ENCODE measurements at regions not wholly inside any gene's neighbourhood (a gene's known extent, or its start where the extent isn't known, plus 50 kb on each side); places are given as distances from the start of the nearest gene placed in this dataset.

- Mint-ChIP-seq H3K4me1 (ENCODE audit: unreplicated experiment) (no peaks in the 10 kb centered on the region), H3K27ac (no peak overlapping the region), H3K4me3 (no peak overlapping the region), H3K36me3 (no peaks in the 10 kb centered on the region), H3K27me3 (no peaks in the 10 kb centered on the region), H3K9me3 (no peaks in the 10 kb centered on the region)
- DNase-seq (ENCODE audit: extremely low spot score, unreplicated experiment), result no peak
- TF ChIP-seq CTCF (conservative IDR thresholded peaks at IDR 0.05), result no peak
Measured at GRCh38 chr11:41861838-41862237, 402.4 kb upstream of the LRRC4C start.

GRCh38 chr11:41866525-41866924 is 407.1 kb upstream of the LRRC4C start:
- no peaks in the 10 kb centered on the region for H3K27me3 Mint-ChIP-seq

GRCh38 chr11:41868606-41869005 is 409.2 kb upstream of the LRRC4C start:
- no peak for TF ChIP-seq CTCF (conservative IDR thresholded peaks at IDR 0.05)
- no peak for DNase-seq (ENCODE audit: extremely low spot score, unreplicated experiment)
- Mint-ChIP-seq H3K4me3 (no peak overlapping the region), H3K4me1 (ENCODE audit: unreplicated experiment) (peaks cover 6% of the 10 kb centered on the region), H3K36me3 (no peaks in the 10 kb centered on the region), H3K9me3 (no peaks in the 10 kb centered on the region), H3K27me3 (no peaks in the 10 kb centered on the region), H3K27ac (no peak overlapping the region)

More at GRCh38 chr11:41866525-41866924, 407.1 kb upstream of the LRRC4C start:
- H3K4me3 Mint-ChIP-seq, result no peak overlapping the region
- no peak for DNase-seq (ENCODE audit: extremely low spot score, unreplicated experiment)
- H3K36me3 Mint-ChIP-seq, result no peaks in the 10 kb centered on the region
- no peaks in the 10 kb centered on the region for H3K9me3 Mint-ChIP-seq
- no peak overlapping the region for H3K27ac Mint-ChIP-seq
- no peaks in the 10 kb centered on the region for H3K4me1 Mint-ChIP-seq (ENCODE audit: unreplicated experiment)
- no peak for TF ChIP-seq CTCF (conservative IDR thresholded peaks at IDR 0.05)

- TF ChIP-seq CTCF (conservative IDR thresholded peaks at IDR 0.05), result no peak
- Mint-ChIP-seq H3K36me3 (no peaks in the 10 kb centered on the region), H3K27me3 (no peaks in the 10 kb centered on the region), H3K9me3 (no peaks in the 10 kb centered on the region), H3K27ac (no peak overlapping the region), H3K4me1 (ENCODE audit: unreplicated experiment) (peaks cover 6% of the 10 kb centered on the region), H3K4me3 (no peak overlapping the region)
- DNase-seq (ENCODE audit: extremely low spot score, unreplicated experiment), result no peak
Measured at GRCh38 chr11:41872426-41872825, 413.0 kb upstream of the LRRC4C start.

- no peak for DNase-seq (ENCODE audit: extremely low spot score, unreplicated experiment)
- H3K27me3 Mint-ChIP-seq, result no peaks in the 10 kb centered on the region
- H3K36me3 Mint-ChIP-seq, result no peaks in the 10 kb centered on the region
- no peaks in the 10 kb centered on the region for H3K9me3 Mint-ChIP-seq
- TF ChIP-seq CTCF (conservative IDR thresholded peaks at IDR 0.05), result no peak
- H3K4me3 Mint-ChIP-seq, result no peak overlapping the region
- no peak overlapping the region for H3K27ac Mint-ChIP-seq
- H3K4me1 Mint-ChIP-seq (ENCODE audit: unreplicated experiment), result peaks cover 6% of the 10 kb centered on the region
Measured at GRCh38 chr11:41872870-41873269, 413.4 kb upstream of the LRRC4C start.

GRCh38 chr11:41878095-41878494 is 418.6 kb upstream of the LRRC4C start:
- TF ChIP-seq CTCF (conservative IDR thresholded peaks at IDR 0.05), result no peak
- Mint-ChIP-seq H3K4me3 (no peak overlapping the region), H3K27ac (no peak overlapping the region), H3K9me3 (no peaks in the 10 kb centered on the region), H3K27me3 (no peaks in the 10 kb centered on the region), H3K36me3 (no peaks in the 10 kb centered on the region), H3K4me1 (ENCODE audit: unreplicated experiment) (no peaks in the 10 kb centered on the region)
- no peak for DNase-seq (ENCODE audit: extremely low spot score, unreplicated experiment)
